Endothelial cell (in vitro differentiated cells): ENCODE measurements at regions not wholly inside any gene's neighbourhood (a gene's known extent, or its start where the extent isn't known, plus 50 kb on each side); places are given as distances from the start of the nearest gene placed in this dataset.

Source experiments
- DNase-seq: peaks from one replicate; pipeline ENCODE4 v3.0.0; 2021; ENCODE audit warnings: low spot score
- H3K27ac Mint-ChIP-seq: one replicate; pipeline ENCODE4 v1.8.0; 2021; ENCODE audit warnings: mixed read lengths, inconsistent platforms; ENCODE audit not compliant: unreplicated experiment
- H3K27me3 Mint-ChIP-seq: one replicate; pipeline ENCODE4 v1.8.0; 2021; ENCODE audit warnings: mild to moderate bottlenecking, moderate library complexity, mixed read lengths, inconsistent platforms; ENCODE audit not compliant: unreplicated experiment
- H3K36me3 Mint-ChIP-seq: one replicate; pipeline ENCODE4 v1.8.0; 2021; ENCODE audit warnings: mild to moderate bottlenecking, low read depth, mixed read lengths, inconsistent platforms; ENCODE audit not compliant: unreplicated experiment
- H3K4me1 Mint-ChIP-seq: one replicate; pipeline ENCODE4 v1.8.0; 2021; ENCODE audit warnings: mild to moderate bottlenecking, mixed read lengths, inconsistent platforms; ENCODE audit not compliant: unreplicated experiment
- H3K4me3 Mint-ChIP-seq: one replicate; pipeline ENCODE4 v1.8.0; 2021; ENCODE audit warnings: mild to moderate bottlenecking, mixed read lengths, inconsistent platforms; ENCODE audit not compliant: unreplicated experiment
- H3K9me3 Mint-ChIP-seq: one replicate; pipeline ENCODE4 v1.8.0; 2021; ENCODE audit warnings: mixed read lengths, inconsistent platforms; ENCODE audit not compliant: unreplicated experiment
- CTCF ChIP-seq: fragments of 200-600 bp; sonication (generic); IDR thresholded peaks from one replicate; pipeline ENCODE4 v1.5.0; 2021; ENCODE audit warnings: antibody characterized with exemption; ENCODE audit not compliant: unreplicated experiment

GRCh38 chr7:148481147-148481526 lies 109.4 kb upstream of the C7orf33 start:
- TF ChIP-seq CTCF: no peak
- Mint-ChIP-seq H3K27ac (no peak overlapping the region), H3K4me1 (peaks cover 6% of the 10 kb centered on the region), H3K4me3 (no peak overlapping the region), H3K36me3 (no peaks in the 10 kb centered on the region), H3K27me3 (no peaks in the 10 kb centered on the region), H3K9me3 (no peaks in the 10 kb centered on the region)
- no peak for DNase-seq

GRCh38 chr7:148481971-148482626 lies 108.5 kb upstream of the C7orf33 start:
- DNase-seq: no peak
- no peak for TF ChIP-seq CTCF
- H3K9me3 Mint-ChIP-seq: no peaks in the 10 kb centered on the region
- no peaks in the 10 kb centered on the region for H3K36me3 Mint-ChIP-seq
- H3K27me3 Mint-ChIP-seq: no peaks in the 10 kb centered on the region
- H3K27ac Mint-ChIP-seq: no peak overlapping the region
- H3K4me1 Mint-ChIP-seq: peaks cover 6% of the 10 kb centered on the region
- no peak overlapping the region for H3K4me3 Mint-ChIP-seq

GRCh38 chr7:148483515-148484308 lies 106.9 kb upstream of the C7orf33 start:
- H3K4me1 Mint-ChIP-seq: peaks cover 4% of the 10 kb centered on the region
- no peaks in the 10 kb centered on the region for H3K27me3 Mint-ChIP-seq
- no peak for DNase-seq
- H3K9me3 Mint-ChIP-seq: no peaks in the 10 kb centered on the region
- no peak overlapping the region for H3K27ac Mint-ChIP-seq
- H3K4me3 Mint-ChIP-seq: no peak overlapping the region
- TF ChIP-seq CTCF: no peak
- no peaks in the 10 kb centered on the region for H3K36me3 Mint-ChIP-seq

DNA sequence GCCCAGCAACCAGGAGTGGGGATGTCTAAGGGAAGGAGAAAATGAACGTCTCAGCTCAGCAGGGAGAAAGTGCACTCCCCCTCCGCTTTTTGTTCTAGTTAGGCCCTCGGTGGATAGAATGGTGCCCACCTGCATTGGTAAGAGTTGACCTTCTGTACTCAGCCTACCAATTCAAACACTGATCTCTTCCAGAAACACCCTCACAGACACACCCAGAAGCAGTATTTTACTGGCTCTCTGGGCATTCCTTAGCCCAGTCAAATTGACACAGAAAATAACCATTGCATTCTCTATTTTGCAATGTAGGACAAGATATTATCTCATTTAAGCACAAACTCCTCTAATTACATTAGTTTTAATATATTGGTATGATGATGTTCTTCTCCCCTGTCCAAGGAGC lies 106.1 kb upstream of the C7orf33 start:
- Mint-ChIP-seq H3K9me3 (no peaks in the 10 kb centered on the region), H3K27ac (no peak overlapping the region), H3K4me1 (no peaks in the 10 kb centered on the region), H3K27me3 (no peaks in the 10 kb centered on the region), H3K36me3 (no peaks in the 10 kb centered on the region), H3K4me3 (no peak overlapping the region)
- no peak for TF ChIP-seq CTCF
- no peak for DNase-seq

- Mint-ChIP-seq H3K27ac (no peak overlapping the region), H3K4me3 (no peak overlapping the region), H3K36me3 (no peaks in the 10 kb centered on the region), H3K9me3 (no peaks in the 10 kb centered on the region), H3K27me3 (no peaks in the 10 kb centered on the region), H3K4me1 (no peaks in the 10 kb centered on the region)
- TF ChIP-seq CTCF: no peak
- no peak for DNase-seq
Measured at GRCh38 chr7:148485618-148486017, 104.9 kb upstream of the C7orf33 start.
